Calu3 (cell line): ENCODE measurements at regions not wholly inside any gene's neighbourhood (a gene's known extent, or its start where the extent isn't known, plus 50 kb on each side); places are given as distances from the start of the nearest gene placed in this dataset.
"Not testable (repeated sequence)": the region's sequence is repeated elsewhere in the genome, so short reads cannot be mapped to it uniquely, and the experiment has no call there.

Experiments used
- BruUV-seq: library from RNA; stranded (reverse); fragments of 400-500 nt; replicated peaks from 2 replicates; lab custom pipeline; 2021; lab: Mats Ljungman, UMichigan
- CTCF ChIA-PET: fragments of 300-600 bp; sonication (Branson Sonifier 250); formaldehyde crosslinking; loops from one replicate; lab custom pipeline; 2022; ENCODE audit warnings: antibody characterized with exemption; lab: Charles Lee
- DNase-seq: peaks from one replicate; pipeline ENCODE4 v3.0.0; 2022
- H3K27ac Mint-ChIP-seq: one replicate; pipeline ENCODE4 v1.8.0; 2022; ENCODE audit warnings: mixed read lengths; ENCODE audit not compliant: unreplicated experiment
- H3K27me3 Mint-ChIP-seq: one replicate; pipeline ENCODE4 v1.8.0; 2022; ENCODE audit warnings: mixed read lengths; ENCODE audit not compliant: unreplicated experiment
- H3K36me3 Mint-ChIP-seq: one replicate; pipeline ENCODE4 v1.8.0; 2022; ENCODE audit warnings: mild to moderate bottlenecking, moderate library complexity, mixed read lengths; ENCODE audit not compliant: insufficient read depth, unreplicated experiment
- H3K4me1 Mint-ChIP-seq: one replicate; pipeline ENCODE4 v1.8.0; 2022; ENCODE audit warnings: mild to moderate bottlenecking, low read depth, mixed read lengths; ENCODE audit not compliant: unreplicated experiment
- H3K4me3 Mint-ChIP-seq: one replicate; pipeline ENCODE4 v1.8.0; 2022; ENCODE audit warnings: mild to moderate bottlenecking, low read depth, moderate library complexity, mixed read lengths; ENCODE audit not compliant: unreplicated experiment
- H3K9me3 Mint-ChIP-seq: one replicate; pipeline ENCODE4 v1.8.0; 2022; ENCODE audit warnings: low read depth, mixed read lengths; ENCODE audit not compliant: unreplicated experiment
- CTCF ChIP-seq: fragments of 200-600 bp; IDR thresholded peaks from one replicate; pipeline ENCODE4 v1.8.0; 2022; ENCODE audit warnings: antibody characterized with exemption; ENCODE audit not compliant: unreplicated experiment
- intact Hi-C: fragments of 100-400 bp; cut with micrococcal nuclease; formaldehyde crosslinking; loops from one replicate; pipeline ENCODE4 v1.10.0; 2022; ENCODE audit not compliant: unreplicated experiment

DNA sequence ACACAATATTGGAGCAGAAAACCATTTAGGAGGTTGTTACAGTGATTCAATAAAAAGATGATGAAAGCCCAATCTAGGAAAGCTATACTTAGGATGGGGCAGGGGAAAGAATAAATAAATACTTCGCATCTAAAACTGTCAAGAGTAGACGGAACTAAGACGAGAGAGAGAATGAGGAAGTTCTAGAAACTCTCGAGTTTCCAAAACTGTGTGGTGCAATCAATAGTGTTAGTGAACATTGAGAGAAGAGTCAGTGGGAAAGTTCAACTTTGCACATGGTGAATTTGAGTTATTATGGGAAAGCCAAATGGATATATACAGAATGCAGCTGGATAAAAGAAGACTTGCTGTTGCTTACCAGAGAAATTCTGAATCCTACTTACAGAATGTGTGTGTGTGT lies 133.8 kb upstream of the MEOX2 start:
- no TSS peak for BruUV-seq
- intact Hi-C loops, result no loop called here

DNA sequence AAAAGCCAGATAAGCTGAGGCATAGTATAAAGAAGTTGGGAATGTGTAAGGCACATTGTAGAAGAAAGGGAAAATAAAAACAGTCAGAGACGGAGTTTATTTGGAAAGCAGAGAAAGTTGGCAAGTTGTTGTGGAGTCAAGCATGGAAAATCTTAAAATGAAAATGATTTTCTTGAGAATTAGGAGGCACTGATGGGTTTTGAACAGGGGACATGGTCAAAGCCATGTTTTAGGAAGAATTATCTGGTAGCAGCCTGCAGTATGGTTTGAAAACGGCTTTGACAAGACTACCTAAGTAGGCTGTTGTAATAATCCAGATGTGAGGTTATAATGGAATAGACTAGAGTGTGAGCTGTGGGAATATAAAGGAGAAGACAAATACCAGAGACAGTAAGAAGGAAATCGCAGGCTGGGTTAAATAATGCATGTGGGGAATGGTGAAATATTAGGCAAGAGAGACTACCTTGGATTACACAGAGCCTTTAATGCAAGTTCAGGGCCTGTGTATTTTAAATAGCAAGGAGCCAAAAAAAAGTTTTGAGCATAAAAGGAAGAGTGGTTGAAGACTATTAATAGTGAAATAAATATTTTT lies 130.4 kb upstream of the MEOX2 start:
- CTCF ChIA-PET, result no interaction called here
- Mint-ChIP-seq H3K27me3 (no peaks in the 10 kb centered on the region), H3K9me3 (peaks cover 2% of the 10 kb centered on the region), H3K4me3 (no peak overlapping the region), H3K4me1 (no peaks in the 10 kb centered on the region), H3K27ac (no peak overlapping the region), H3K36me3 (no peaks in the 10 kb centered on the region)
- no TSS peak for BruUV-seq
- intact Hi-C loops, result no loop called here
- DNase-seq, result no peak
- no peak for TF ChIP-seq CTCF

More for the DNA sequence above, 133.8 kb upstream of the MEOX2 start:
- no peak for DNase-seq
- Mint-ChIP-seq H3K4me1 (no peaks in the 10 kb centered on the region), H3K27me3 (no peaks in the 10 kb centered on the region), H3K27ac (no peak overlapping the region), H3K36me3 (no peaks in the 10 kb centered on the region), H3K9me3 (no peaks in the 10 kb centered on the region), H3K4me3 (no peak overlapping the region)
- TF ChIP-seq CTCF, result no peak
- CTCF ChIA-PET, result no interaction called here

DNA sequence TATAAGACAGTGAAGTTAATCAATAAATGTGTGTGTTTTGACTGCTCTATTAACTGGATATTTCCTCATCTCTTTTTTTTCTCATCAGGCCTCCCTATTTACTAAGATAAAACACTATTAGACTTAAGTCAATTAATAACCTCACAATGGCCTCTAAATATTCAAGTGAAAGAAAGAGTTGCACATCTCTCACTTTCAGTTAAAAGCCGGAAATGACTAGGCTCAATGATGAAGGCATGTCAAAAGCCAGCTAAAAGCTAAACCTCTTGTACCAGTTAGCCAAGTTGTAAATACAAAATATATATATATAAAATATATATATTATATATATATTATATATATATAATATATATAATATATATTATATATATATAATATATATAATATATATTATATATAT lies 127.0 kb upstream of the MEOX2 start:
- Mint-ChIP-seq H3K9me3 (peaks cover 6% of the 10 kb centered on the region), H3K27me3 (no peaks in the 10 kb centered on the region), H3K27ac (no peak overlapping the region), H3K4me3 (no peak overlapping the region), H3K4me1 (no peaks in the 10 kb centered on the region), H3K36me3 (no peaks in the 10 kb centered on the region)
- CTCF ChIA-PET, result no interaction called here
- BruUV-seq, result no TSS peak
- TF ChIP-seq CTCF, result no peak
- no peak for DNase-seq
- intact Hi-C loops, result no loop called here

DNA sequence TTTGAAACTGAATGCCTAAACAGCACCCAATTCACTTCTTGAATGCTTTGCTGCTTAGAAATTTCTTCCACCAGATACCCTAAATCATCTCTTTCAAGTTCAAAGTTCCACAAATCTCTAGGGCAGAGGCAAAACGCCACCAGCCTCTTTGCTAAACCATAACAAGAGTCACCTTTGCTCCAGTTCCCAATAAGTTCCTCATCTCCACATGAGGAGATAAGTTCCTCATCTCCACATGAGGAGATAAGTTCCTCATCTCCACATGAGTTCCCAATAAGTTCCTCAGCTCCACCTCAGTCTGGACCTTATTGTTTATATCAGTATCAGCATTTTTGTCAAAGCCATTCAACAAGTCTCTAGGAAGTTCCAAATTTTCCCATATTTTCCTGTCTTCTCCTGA lies 123.9 kb upstream of the MEOX2 start:
- H3K4me1 Mint-ChIP-seq, H3K27me3 Mint-ChIP-seq, CTCF ChIA-PET, H3K36me3 Mint-ChIP-seq, intact Hi-C loops, DNase-seq, H3K27ac Mint-ChIP-seq, H3K4me3 Mint-ChIP-seq, BruUV-seq, H3K9me3 Mint-ChIP-seq: not testable (repeated sequence)

GRCh38 chr7:15809936-15810335 lies 123.5 kb upstream of the MEOX2 start:
- intact Hi-C loops, CTCF ChIA-PET, H3K9me3 Mint-ChIP-seq, H3K27ac Mint-ChIP-seq, H3K36me3 Mint-ChIP-seq, H3K4me3 Mint-ChIP-seq, H3K4me1 Mint-ChIP-seq, BruUV-seq, H3K27me3 Mint-ChIP-seq, DNase-seq: not testable (repeated sequence)
